Stimulated activated CD4-positive, alpha-beta T cell treated with anti-CD3 and anti-CD28 coated beads, Interleukin-4, amount 100 ng/mL, for 48 hours (primary cell): ENCODE measurements at regions not wholly inside any gene's neighbourhood (a gene's known extent, or its start where the extent isn't known, plus 50 kb on each side); places are given as distances from the start of the nearest gene placed in this dataset.

Experiments
- DNase-seq, 2 donors: peaks; one replicate each; pipeline ENCODE4 v3.0.0-alpha.2; 2020; ENCODE audit warnings: low read depth in 2 of 2

DNA sequence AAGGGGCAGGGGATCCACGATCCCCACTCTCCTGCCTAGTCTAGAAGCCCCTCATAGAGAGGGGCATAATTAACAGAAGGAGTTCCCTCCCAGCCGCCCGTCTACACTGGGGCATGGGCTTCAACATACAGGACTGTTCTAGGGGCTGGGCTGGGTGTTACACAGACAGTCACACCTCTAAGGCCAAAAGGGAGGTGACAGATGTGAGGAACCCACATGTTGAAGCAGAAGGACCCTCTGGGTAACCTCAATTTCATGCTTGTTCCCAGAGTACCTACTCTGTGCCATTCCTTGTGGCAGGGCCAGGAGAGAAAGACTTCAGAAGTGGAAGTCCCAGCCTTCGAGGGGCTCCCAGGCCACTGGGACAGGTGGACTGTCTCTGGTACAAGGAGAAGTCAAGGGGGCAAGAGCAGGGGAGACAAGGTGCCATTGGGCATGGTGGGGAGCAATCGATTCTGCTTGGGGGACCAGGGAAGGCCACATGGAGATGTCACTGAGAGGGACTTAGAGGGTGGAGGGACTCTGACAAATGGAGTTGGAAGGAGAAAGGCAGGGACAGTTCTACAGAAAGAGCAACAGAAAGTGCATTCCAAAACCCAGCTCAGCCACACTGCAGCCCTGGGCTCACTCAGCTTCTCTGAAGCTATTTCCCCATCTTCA lies 71.3 kb downstream of the CPN2 start:
- DNase-seq = no peak

GRCh38 chr3:194280777-194281176 lies 70.4 kb downstream of the CPN2 start:
- no peak for DNase-seq

GRCh38 chr3:194281306-194281705 lies 69.8 kb downstream of the CPN2 start:
- no peak for DNase-seq

DNA sequence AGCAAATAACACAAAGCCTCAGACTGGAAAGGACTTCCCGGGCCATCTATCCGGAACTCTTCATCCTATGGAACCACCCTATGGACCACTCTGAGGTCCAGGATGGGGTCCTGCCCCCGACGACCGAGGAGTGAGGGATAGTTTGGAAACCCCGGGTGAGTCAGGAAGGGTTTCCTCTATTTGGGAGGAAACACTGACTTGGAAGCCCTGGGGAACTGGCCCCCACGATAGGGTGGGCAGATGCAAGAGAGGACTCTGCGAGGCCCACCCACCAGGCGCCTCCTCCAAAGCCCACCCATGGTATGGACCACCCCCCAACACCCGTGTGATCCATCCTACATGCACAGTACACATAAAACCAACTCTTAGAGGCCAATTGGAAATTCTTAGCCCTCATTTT lies 69.4 kb downstream of the CPN2 start:
- DNase-seq = no peak

DNA sequence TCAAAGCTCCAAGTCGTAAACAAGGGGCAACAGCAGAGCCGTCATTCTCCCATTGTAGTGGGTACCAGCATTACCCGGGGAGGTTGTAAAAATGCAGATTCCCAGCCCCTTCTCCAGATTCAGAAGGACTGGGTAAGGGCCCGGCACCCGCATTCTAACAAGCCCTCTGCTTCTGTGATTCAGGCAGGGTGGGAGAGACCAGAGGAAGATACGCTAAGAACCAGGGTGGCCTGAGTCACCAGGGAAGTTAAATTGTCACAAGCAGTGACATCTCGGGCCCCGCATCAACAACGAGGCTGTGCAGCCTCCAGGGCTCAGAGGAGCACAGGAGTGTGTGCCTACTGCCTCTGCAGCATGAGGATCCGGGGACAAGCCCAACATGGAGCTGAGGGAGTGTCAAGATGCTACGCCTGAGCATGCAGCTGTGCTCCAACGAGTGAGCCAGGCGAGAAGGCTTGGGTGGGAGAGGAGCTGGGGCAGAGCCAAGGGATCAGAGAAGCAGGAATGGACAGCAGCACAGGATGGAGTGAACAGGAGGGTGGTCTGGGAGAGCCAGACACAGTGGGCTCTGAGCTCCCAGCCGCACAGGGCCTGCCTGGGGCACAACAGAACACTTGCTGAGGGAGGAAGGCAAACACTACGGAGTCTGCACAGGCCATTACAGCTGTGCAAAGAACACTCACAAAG lies 68.5 kb downstream of the CPN2 start:
- DNase-seq = no peak

DNA sequence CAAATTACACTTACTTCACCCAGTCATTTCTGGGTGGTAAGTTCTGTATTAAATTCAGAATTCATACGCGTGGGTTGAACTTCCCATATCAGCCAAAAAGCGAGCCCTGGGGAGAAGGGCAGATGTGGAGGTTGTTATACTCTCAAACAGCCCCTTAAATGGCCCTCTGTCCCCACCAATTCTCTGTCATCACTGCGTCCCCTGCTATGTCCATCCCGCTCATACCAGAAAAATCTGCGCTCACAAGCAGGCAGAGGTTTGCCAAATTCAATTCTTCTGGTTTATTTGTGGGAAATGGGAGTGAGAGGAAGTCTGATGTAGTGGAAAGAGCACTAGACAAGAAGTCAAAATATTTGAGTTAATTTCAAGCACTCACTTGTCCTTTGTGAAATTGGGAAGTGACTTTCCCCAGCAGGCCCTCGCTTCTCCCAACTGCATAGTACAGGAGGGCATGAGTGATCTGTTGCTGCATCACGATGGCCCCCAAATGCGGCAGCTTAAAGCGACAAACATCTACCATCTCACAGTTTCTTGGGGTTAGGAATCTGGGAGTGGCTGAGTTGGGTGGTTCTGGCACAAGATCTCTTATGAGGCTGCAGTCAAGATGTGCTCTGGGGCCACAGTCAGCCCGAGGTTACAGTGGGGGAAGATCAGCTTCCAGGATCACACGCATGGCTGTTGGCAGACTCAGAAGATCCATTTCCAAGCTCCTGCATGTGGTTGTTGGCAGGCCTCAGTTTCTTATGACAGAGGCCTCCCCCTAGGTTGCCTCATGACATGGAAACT lies 67.7 kb downstream of the CPN2 start:
- DNase-seq = no peak

DNA sequence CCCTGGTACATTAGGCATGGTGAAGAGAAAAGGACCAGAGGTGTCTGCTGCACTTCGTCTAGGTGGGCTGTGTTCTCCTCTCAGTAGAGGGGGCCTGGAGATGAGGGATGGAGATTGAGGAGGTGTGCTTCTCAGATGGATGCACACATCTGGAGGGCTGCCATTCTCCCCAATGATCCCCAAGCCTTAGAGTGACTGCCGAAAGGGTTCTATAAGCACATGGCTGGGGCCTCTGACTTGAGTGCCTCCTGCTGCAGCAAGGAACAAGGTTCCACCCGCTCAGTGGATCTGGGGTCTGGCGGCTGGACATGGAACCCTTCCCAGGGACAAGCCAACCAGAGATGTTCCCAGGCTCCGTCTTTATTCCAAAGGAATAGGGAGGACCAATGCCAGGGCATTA lies 66.8 kb downstream of the CPN2 start:
- DNase-seq = no peak

- DNase-seq = no peak
Measured at GRCh38 chr3:194285024-194285849, 65.9 kb downstream of the CPN2 start.

- no peak for DNase-seq
Measured at GRCh38 chr3:194285850-194286197, 65.3 kb downstream of the CPN2 start.

- DNase-seq = no peak
Measured at GRCh38 chr3:194286375-194287146, 64.6 kb downstream of the CPN2 start.

GRCh38 chr3:194287374-194287773 lies 63.8 kb downstream of the CPN2 start:
- no peak for DNase-seq

DNA sequence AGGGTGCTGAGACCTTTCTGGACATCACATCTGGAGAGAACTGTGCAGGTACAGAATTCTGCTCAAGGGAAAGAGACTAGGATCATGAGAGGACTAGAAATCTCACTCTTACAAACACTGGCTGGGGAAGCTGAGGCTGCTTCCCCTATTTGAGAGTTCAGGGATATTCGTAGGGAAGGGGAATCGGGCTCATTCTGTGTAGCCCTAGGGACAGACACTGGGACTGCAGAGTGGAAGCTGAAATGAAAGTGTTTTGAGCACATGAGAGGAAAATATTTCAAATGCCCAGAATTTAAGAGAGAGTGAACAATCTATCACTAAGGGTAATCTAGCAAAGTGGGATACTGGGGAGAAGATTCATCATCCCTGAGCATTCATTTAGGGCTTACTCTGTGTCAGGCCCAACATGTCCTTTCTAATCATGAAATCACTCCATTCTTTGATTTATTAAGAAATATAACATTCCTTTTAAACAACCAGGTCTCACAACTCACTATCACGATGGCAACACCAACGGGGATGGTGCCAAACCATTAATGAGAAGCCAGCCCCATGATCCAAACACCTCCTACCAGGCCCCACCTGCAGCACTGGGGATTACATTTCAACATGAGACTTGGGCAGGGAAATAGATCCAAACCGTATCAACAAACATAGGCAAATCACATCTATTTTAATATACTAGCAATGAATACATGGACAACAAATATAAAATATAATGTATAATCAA lies 63.0 kb downstream of the CPN2 start:
- no peak for DNase-seq
